ENCODE measurements at regions not wholly inside any gene's neighbourhood (a gene's known extent, or its start where the extent isn't known, plus 50 kb on each side); places are given as distances from the start of the nearest gene placed in this dataset.
"Not testable (repeated sequence)": the region's sequence is repeated elsewhere in the genome, so short reads cannot be mapped to it uniquely, and the experiment has no call there.

GRCh38 chr2:89756616-89757015 lies 1065.1 kb downstream of the RPIA start:
- not testable (repeated sequence) for DNase-seq

GRCh38 chr2:89758332-89759026 lies 1067.0 kb downstream of the RPIA start:
- not testable (repeated sequence) for DNase-seq

GRCh38 chr2:89760762-89761161 lies 1069.3 kb downstream of the RPIA start:
- DNase-seq = not testable (repeated sequence)

DNA sequence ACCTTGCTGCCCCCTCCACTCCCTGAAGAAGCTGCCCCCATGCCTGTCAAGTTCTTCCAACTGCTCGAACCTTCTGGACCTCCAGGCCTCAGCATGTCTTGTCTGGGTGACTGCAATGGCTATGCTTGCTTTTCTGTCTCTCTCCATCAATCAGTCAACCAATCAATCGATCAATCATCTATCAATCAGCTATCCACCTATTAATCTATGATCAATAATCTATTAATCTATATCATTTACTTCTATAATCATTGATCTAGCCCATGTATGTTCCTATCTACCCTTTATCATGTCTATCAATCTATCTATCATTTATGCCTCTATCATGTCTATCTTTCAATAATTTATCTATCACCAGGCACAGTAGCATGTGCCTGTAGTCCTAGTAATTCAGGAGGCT lies 1069.7 kb downstream of the RPIA start:
- DNase-seq = not testable (repeated sequence)

- not testable (repeated sequence) for DNase-seq
These were observed 1070.4 kb downstream of the RPIA start for GRCh38 chr2:89761863-89762262.

- not testable (repeated sequence) for DNase-seq
These were observed 1071.2 kb downstream of the RPIA start for GRCh38 chr2:89762461-89763253.

DNA sequence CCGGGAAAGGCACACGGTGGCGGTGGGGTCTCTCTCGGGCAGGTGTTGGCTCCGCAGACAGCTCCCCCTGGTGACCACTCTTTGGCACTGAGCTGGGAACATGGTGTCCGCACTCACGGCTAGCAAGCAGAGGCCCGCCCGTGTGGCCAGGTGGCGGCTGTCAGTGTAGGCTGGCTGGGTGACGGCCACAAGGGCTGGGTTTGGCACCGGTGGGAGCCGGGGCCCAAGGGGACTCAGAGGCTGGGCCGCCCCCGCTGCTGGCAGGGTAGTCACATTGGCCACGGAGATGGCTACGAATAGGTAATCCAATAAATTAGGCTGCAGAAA lies 1071.7 kb downstream of the RPIA start:
- DNase-seq = peak; percentile 17

GRCh38 chr2:89763581-89764485 lies 1072.4 kb downstream of the RPIA start:
- DNase-seq = no peak

- DNase-seq = not testable (repeated sequence)
These were observed 1073.3 kb downstream of the RPIA start for GRCh38 chr2:89764571-89765360.

DNA sequence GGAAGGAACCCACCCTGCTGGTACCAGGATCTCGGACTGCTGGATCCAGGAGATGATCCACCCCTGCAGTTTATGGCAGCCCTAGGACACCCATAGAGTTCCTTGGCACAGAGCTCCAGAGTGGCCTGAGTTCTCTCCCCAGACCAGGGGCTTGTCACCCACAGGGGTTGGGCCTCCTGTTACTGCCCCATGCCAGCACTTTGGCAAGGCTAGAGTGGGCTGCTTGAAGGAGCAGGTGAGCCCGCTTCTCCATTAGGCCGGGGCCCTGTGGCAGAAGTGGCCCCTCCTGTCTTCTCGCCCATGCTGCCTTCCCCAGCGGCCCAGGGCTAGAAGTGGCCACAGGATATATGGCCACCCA lies 1073.9 kb downstream of the RPIA start:
- DNase-seq = not testable (repeated sequence)

DNA sequence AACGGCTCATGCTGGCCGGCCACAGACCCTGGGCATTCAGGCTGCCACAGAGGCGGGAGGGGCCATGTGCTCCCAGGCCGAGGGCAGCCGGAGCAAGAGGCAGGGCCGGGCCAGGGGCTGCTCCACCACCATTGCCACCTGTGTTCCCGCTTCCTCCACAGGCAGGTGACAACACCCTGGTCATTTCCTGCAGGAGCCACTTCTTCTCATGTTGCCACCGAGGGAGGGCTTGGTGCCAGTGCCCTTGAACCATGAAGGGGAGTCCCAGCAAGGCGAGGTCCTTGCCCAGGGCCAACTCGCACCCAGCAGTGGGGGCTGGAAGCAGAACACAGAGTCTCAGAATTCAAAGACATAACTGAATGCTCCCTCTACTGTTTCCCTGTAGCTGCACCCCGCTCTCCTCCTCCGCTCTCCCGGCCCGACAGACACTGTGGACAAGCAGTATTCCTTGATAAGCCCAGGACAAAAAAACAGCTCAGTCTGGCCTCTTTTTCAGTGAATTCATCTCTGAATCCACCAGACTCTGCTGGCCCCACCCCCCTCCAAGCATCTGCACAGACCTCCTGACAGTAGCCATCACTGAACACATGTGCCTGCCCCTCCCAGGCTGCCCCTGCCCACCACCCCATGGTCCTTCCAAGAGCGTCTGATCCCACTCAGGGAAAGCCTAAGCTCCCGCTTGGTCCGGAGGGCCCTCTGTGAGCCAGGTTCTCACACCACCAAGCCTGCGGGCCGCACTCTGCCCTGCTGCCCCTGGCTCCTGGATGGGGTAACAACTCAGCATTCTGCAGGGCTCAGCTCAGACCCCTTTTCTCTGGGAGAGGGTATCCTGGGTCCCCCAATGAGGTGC lies 1074.9 kb downstream of the RPIA start:
- not testable (repeated sequence) for DNase-seq

- not testable (repeated sequence) for DNase-seq
These were observed 1075.6 kb downstream of the RPIA start for GRCh38 chr2:89767058-89767457.

DNA sequence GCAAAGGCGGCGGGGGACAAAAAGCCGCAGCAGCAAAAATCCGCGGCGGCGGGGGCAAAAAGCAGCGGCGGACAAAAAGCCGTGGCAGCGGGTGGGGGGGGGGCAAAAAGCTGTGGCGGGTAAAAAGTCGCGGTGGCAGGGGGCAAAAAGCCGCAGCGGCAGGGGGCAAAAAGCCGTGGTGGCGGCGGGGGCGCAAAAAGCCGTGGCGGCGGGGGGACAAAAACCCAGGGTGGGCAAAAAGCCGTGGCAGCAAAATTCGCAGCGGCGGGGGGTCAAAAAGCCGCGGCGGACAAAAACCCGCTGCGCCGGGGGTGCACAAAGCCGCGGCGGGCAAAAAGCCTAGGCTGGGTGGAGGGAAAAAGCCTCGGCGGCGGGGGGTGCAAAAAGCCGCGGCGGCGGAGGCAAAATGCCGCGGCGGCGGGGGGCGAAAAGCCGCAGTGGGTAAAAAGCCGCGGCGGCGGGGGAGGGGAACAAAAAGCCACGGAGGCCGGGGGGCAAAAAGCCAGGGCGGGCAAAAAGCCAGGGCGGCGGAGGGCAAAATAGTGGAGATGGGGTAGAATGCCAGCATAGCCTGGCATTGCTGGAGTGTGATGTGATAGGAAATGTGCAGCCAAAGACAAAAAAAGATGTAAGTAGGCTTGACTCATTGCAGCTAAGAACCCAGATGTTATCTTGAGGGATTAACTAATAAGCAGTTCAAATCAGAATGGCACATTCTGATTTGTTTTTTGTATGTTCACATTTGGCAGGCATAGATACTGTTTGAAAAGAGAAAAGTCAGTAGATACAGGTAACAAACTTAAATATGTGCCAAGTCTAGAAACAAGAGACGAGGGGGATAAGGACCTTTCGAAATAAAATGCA lies 1076.3 kb downstream of the RPIA start:
- DNase-seq = no peak

DNA sequence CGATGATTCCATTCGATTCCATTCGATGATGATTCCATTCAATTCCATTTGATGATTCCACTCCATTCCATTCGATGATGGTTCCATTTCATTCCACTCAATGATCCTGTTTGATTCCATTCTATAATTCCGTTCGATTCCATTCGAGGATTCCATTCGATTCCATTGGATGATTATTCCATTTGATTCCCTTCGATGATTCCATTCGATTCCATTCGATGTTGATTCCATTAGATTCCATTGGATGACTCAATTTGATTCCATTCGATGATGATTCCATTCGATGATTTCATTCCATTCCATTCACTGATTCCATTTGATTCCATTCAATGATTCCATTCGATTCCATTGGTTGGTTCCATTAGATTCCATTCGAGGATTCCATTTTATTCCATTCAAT lies 1084.4 kb downstream of the RPIA start:
- no peak for DNase-seq

DNA sequence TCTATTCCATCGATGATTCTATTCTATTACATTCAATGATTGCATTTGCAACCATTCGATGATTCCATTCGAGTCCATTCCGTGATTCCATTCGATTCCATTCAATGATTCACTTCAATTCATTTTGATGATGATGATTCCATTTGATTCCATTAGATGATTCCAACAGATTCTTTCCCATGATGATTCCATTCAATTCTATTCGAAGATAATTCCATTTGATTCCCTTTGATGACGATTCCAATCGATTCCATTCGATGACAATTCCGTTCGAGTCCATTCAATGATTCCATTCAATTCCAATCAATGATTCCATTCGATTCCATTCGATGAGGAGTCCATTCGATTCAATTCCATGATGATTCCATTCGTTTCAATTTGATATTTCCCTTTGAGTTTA lies 1088.8 kb downstream of the RPIA start:
- DNase-seq = no peak

DNA sequence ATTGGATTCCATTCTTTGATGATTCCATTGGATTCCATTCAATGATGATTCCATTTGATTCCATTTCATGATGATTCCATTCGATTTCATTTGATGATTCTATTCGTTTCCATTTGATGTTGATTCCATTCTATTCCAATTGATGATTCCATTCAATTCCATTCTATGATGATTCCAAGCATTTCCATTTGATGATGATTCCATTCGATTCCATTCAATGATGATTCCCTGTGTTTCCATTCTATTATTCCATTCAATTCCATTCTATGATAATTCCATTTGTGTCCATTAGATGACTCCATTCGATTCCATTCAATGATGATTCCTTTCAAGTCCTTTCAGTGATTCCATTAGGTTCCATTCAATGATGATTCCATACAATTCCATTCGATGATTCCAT lies 1090.5 kb downstream of the RPIA start:
- no peak for DNase-seq

GRCh38 chr2:89784960-89785359 lies 1093.5 kb downstream of the RPIA start:
- DNase-seq = no peak

- DNase-seq = not testable (repeated sequence)
These were observed 1094.1 kb downstream of the RPIA start for GRCh38 chr2:89785528-89785927.

DNA sequence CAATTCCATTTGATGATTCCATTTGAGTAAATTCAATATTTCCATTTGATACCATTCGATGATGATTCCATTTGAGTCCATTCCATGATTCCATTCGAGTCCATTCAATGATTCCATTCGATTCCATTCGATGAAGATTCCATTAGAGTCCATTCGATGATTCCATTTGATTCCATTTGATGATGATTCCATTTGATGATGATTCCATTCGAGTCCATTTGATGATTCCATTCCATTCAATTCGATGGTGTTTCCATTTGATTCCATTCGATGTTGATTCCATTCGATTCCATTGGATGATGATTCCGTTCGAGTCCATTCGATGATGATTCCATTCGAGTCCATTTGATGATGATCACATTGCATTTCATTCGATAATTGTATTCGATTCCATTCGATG lies 1095.2 kb downstream of the RPIA start:
- DNase-seq = not testable (repeated sequence)

- not testable (repeated sequence) for DNase-seq
These were observed 1104.1 kb downstream of the RPIA start for GRCh38 chr2:89795530-89795929.
